AG04450 (cell line): ENCODE measurements at regions not wholly inside any gene's neighbourhood (a gene's known extent, or its start where the extent isn't known, plus 50 kb on each side); places are given as distances from the start of the nearest gene placed in this dataset.
A peak's percentile ranks its signal among the peaks of the same experiment; 100 is the strongest.

Experiments
- CTCF ChIA-PET: fragments of 300-600, 350-600 bp; formaldehyde crosslinking; extraction: SDS; loops from one replicate; lab custom pipeline; 2022; ENCODE audit warnings: antibody characterized with exemption, inconsistent platforms; lab: Charles Lee
- POLR2A ChIA-PET: fragments of 350-600 bp; formaldehyde crosslinking; extraction: SDS; loops from one replicate; lab custom pipeline; 2021; ENCODE audit warnings: antibody characterized with exemption, inconsistent platforms; lab: Yijun Ruan, JAX
- DNase-seq: peaks from one replicate; pipeline ENCODE4 v3.0.0-alpha.2; 2011; ENCODE audit warnings: low read depth, low spot score
- H3K27ac ChIP-seq: one replicate; pipeline ENCODE4 v1.5.1; 2012; ENCODE audit warnings: low read depth, low read length, control low read depth
- H3K27me3 ChIP-seq: one replicate; pipeline ENCODE4 v1.6.0; 2012; ENCODE audit warnings: low read length; ENCODE audit not compliant: control insufficient read depth, insufficient read depth
- H3K4me3 ChIP-seq: 2 replicates; pipeline ENCODE4 v1.5.1; 2011; ENCODE audit warnings: mild to moderate bottlenecking, low read depth, low read length, control low read depth
- H3K9me3 ChIP-seq: 2 replicates; pipeline ENCODE4 v1.5.1; 2012; ENCODE audit warnings: low read length; ENCODE audit not compliant: control insufficient read depth, insufficient read depth
- TF ChIP-seq, protein P1 (sequence below): IDR thresholded peaks from 2 replicates; pipeline ENCODE4 v1.5.1; 2011; ENCODE audit warnings: low read depth, low read length, control low read depth, inconsistent platforms

DNA sequence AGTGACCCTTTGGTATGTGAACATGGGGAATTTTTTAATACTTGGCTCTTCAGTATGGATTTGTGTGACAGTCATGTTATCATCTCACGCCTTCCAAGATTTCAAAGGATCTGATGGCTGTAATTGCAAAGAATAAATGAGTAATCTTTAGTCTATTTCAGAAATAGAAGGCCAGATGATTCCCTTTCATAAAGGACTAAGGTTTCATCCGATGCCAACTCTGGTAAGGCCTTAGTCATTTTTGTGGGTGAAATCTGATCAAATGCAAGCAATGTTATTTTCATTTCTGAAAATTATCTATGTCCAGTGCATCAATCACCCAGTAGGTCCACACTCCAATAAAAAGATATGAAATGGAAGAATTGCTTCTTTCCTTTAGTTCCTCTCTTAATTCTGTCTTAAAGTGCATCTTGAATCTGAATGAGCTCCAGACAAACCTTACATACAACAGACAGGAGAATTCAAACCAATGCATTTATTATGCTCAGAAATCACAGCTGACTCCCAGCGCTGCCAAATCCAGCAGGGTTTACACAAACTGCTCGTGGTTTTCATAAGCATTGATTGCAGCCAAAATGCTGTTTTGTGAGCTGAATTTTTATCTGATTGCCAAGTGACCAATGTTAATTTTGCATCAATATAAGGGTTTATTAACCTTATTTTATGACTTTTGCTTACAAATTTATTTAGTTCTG lies 565.2 kb upstream of the MARCKS start:
- POLR2A ChIA-PET, result no interaction called here
- no peak overlapping the region for H3K4me3 ChIP-seq
- no peaks in the 10 kb centered on the region for H3K27me3 ChIP-seq
- CTCF ChIA-PET, result interaction anchor here (1.4 kb wide), 1 partner anchor 15 kb away, joined by 5 read pairs; no protein-coding TSS in a partner anchor
- H3K9me3 ChIP-seq, result no peaks in the 10 kb centered on the region
- TF ChIP-seq, protein P1, sequence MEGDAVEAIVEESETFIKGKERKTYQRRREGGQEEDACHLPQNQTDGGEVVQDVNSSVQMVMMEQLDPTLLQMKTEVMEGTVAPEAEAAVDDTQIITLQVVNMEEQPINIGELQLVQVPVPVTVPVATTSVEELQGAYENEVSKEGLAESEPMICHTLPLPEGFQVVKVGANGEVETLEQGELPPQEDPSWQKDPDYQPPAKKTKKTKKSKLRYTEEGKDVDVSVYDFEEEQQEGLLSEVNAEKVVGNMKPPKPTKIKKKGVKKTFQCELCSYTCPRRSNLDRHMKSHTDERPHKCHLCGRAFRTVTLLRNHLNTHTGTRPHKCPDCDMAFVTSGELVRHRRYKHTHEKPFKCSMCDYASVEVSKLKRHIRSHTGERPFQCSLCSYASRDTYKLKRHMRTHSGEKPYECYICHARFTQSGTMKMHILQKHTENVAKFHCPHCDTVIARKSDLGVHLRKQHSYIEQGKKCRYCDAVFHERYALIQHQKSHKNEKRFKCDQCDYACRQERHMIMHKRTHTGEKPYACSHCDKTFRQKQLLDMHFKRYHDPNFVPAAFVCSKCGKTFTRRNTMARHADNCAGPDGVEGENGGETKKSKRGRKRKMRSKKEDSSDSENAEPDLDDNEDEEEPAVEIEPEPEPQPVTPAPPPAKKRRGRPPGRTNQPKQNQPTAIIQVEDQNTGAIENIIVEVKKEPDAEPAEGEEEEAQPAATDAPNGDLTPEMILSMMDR, result no peak
- peak; percentile 16 for DNase-seq
- H3K27ac ChIP-seq, result no peak overlapping the region

DNA sequence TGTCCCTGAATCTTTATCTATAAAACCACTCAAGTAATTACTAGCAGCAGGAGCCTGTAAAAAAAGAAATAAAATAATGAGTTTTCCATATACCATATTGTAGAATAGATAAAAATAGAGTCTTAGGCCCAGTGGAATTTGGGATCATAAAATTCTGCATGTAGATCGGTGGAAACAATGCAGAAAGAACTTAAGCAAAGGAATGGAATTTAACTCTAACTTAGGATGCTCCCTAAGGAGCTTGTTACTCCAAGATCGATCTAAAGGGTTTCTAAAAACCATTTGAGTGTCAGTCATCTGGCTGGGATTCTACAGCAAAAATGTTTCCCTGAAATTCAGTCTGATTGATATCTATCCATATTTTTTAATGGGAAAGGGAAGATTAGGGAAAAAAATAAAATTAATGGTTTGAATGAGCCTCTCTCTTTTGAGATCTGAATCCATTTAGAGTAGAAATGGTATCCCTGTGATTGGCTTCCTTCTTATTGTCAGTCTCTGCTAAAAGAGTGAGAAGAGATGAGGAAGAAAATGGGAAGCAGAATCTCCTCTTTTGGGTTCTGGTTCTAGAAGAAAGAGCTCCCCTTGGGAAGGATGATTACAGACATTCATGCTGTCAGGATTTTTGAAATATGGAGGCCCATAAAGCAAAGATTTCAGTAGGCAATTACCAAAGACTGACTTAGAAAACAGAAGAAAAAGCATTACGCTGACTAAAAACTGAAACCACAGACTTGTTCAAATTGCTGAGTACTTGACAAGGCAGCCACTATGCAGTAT lies 564.3 kb upstream of the MARCKS start:
- TF ChIP-seq, protein P1, result no peak
- POLR2A ChIA-PET, result no interaction called here
- Histone ChIP-seq H3K27me3 (no peaks in the 10 kb centered on the region), H3K4me3 (no peak overlapping the region), H3K9me3 (no peaks in the 10 kb centered on the region), H3K27ac (no peak overlapping the region)
- DNase-seq, result no peak
- CTCF ChIA-PET, result interaction anchor here (1.4 kb wide), 1 partner anchor 14 kb away, joined by 5 read pairs; no protein-coding TSS in a partner anchor

DNA sequence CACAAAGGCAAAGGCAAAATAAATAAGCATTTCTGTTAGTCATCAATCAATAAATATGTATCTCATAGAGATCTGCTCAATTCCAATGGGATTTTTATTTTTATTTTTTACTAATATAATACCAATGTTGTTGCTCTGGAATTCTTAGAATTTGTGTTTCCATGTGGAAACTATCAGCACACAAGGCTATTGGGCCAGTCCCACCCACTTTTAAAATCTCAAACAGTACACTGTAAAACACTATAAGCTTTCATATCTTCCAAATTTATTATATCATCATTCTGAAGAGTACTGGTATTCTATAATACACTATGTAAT lies 563.8 kb upstream of the MARCKS start:
- no peak for DNase-seq
- TF ChIP-seq, protein P1, result no peak
- ChIA-PET POLR2A (no interaction called here), CTCF (interaction anchor here (1.4 kb wide), 1 partner anchor 13 kb away, joined by 5 read pairs; no protein-coding TSS in a partner anchor)
- H3K4me3 ChIP-seq, result no peak overlapping the region
- no peak overlapping the region for H3K27ac ChIP-seq
- H3K9me3 ChIP-seq, result no peaks in the 10 kb centered on the region
- H3K27me3 ChIP-seq, result no peaks in the 10 kb centered on the region

DNA sequence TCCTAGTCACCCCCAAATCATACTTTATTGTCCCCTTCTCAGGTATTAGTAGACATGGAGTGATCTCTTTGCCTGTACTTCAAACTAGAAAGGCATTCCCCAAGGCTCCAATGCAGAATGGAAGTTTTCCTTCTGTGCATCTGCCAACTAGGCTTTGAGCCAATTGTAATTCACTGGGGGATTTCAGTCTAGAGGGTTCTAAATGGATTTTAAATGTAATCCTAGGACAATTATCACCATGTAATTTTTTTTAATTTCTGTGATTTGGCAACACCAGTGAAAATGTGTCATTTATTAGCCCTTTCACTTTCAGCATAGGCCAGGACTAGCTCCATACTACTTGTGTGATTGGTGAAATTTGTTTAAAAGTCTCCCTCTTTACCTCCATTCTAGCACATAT lies 557.6 kb upstream of the MARCKS start:
- ChIA-PET POLR2A (no interaction called here), CTCF (no interaction called here)
- H3K4me3 ChIP-seq, result no peak overlapping the region
- TF ChIP-seq, protein P1, result no peak
- DNase-seq, result no peak
- no peaks in the 10 kb centered on the region for H3K27me3 ChIP-seq
- no peaks in the 10 kb centered on the region for H3K9me3 ChIP-seq
- H3K27ac ChIP-seq, result no peak overlapping the region

DNA sequence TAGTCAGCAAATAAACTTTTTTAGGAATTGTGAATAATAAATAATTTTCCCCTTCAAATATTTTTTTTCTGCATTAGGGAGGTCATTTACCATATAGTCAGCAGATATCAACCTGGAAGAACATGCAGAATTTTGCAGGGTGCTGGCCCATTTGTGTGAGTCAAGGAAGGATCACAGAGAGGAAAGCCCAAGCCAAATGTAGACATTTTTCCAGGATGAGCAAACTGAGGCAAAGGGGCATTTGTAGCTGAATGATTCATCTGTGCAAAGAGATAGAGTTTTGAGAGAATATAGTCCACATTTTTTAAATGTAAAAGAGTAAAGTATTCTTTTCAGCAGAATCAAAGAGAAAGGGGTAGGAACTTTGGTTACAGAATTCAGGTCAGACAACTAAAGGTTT lies 555.5 kb upstream of the MARCKS start:
- H3K27ac ChIP-seq, result no peak overlapping the region
- TF ChIP-seq, protein P1, result no peak
- ChIA-PET CTCF (interaction anchor here (1.3 kb wide), 1 partner anchor 14 kb away, joined by 3 read pairs; no protein-coding TSS in a partner anchor), POLR2A (no interaction called here)
- H3K4me3 ChIP-seq, result no peak overlapping the region
- no peak for DNase-seq
- H3K27me3 ChIP-seq, result no peaks in the 10 kb centered on the region
- H3K9me3 ChIP-seq, result no peaks in the 10 kb centered on the region
